ENCODE measurements at regions not wholly inside any gene's neighbourhood (a gene's known extent, or its start where the extent isn't known, plus 50 kb on each side); places are given as distances from the start of the nearest gene placed in this dataset.

DNA sequence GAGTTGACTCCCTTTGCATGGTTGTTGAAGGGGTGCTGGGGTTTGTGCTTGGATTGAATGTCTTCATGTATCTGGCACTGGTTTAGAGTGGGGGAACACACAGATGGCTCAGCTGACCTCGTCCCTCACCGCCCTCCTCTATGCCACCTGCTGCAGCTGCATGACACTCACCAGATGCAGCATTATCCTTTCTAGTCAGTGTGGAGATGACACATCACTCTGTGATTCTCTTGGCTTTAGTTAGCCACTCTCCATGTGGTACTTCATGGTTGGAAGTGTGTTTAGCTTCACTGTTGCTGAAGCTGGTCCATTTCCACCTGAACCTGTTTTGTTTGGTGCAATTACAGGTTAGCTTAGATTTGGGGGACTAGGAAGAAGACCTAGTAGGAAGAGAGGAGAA, 56.3 kb upstream of the BMPER start:
- Mint-ChIP-seq H3K36me3 (no peaks in the 10 kb centered on the region), H3K27me3 (ENCODE audit: low read depth in 3 of 3) (no peaks in the 10 kb centered on the region), H3K4me3 (no peak overlapping the region), H3K27ac (peak overlapping the region in 1 of 7 donors; percentile 1), H3K9me3 (peaks cover 2 to 6% (median 4%) of the 10 kb centered on the region in 7 donors), H3K4me1 (no peaks in the 10 kb centered on the region)
- Histone ChIP-seq H3K27me3 (ENCODE audit: control insufficient read depth in 2 of 2, insufficient read depth in 2 of 2, low read length in 2 of 2) (no peaks in the 10 kb centered on the region), H3K4me3 (replicated peaks in 1 of 3; ENCODE audit: low read depth in 2 of 3, low read length in 3 of 3) (no peak overlapping the region), H3K36me3 (replicated peaks in 1 of 2; ENCODE audit: control insufficient read depth in 1 of 2, insufficient read depth in 2 of 2, low read length in 2 of 2) (no peaks in the 10 kb centered on the region), H3K4me1 (ENCODE audit: control insufficient read depth in 1 of 2, insufficient read depth in 2 of 2, low read length in 2 of 2) (no peaks in the 10 kb centered on the region), H3K27ac (ENCODE audit: low read depth in 1 of 2, low read length in 2 of 2) (no peak overlapping the region), H2AFZ (ENCODE audit: insufficient read depth, low read depth, low read length, poor library complexity, severe bottlenecking) (no peak overlapping the region), H3K9me3 (replicated peaks in 1 of 2; ENCODE audit: control insufficient read depth in 1 of 2, insufficient read depth in 1 of 2, low read length in 2 of 2) (no peaks in the 10 kb centered on the region), H4K20me1 (ENCODE audit: insufficient read depth, low read length) (no peaks in the 10 kb centered on the region), H3K9ac (ENCODE audit: insufficient read depth, low read length, poor library complexity, severe bottlenecking) (no peak overlapping the region), H3K79me2 (ENCODE audit: insufficient read depth, low read length) (no peaks in the 10 kb centered on the region), H3K4me2 (replicated peaks; ENCODE audit: extremely low read depth, low read length, poor library complexity, severe bottlenecking) (no peak overlapping the region)
- no peak for DNase-seq
- intact Hi-C loops (cut with micrococcal nuclease): no loop called here
- no CpG with 5 or more reads among the region's 2 CpGs for WGBS (ENCODE audit: insufficient coverage)
- TF ChIP-seq, protein P1, sequence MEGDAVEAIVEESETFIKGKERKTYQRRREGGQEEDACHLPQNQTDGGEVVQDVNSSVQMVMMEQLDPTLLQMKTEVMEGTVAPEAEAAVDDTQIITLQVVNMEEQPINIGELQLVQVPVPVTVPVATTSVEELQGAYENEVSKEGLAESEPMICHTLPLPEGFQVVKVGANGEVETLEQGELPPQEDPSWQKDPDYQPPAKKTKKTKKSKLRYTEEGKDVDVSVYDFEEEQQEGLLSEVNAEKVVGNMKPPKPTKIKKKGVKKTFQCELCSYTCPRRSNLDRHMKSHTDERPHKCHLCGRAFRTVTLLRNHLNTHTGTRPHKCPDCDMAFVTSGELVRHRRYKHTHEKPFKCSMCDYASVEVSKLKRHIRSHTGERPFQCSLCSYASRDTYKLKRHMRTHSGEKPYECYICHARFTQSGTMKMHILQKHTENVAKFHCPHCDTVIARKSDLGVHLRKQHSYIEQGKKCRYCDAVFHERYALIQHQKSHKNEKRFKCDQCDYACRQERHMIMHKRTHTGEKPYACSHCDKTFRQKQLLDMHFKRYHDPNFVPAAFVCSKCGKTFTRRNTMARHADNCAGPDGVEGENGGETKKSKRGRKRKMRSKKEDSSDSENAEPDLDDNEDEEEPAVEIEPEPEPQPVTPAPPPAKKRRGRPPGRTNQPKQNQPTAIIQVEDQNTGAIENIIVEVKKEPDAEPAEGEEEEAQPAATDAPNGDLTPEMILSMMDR (IDR thresholded peaks at IDR 0.05): no peak

DNA sequence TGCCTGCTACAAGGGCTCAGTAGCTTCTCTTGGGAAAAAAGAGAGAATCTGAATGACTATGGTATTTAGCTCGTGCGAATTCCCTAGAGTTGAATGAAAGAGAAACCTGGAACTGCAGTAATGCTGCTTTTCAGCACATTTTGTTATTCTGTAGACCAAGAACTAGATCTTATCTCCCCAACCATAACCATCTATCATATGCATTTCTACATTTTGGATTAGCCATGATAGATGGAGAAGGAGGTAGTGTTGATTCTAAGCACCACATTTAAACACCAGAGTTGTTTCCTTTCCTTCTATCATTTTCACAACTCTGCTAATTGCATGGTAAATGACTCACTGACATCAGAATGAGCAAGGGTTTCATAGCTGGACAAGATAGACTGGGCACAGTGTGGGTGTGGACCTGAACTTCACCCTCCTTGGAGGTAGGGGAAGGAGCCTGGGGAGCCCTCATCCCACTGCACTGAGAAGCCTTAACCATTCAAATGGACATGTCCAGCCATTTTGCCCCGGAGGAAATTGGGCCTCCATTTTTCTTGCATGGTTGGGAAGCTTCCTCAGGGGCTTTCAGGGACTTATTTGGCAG, 55.3 kb upstream of the BMPER start:
- Histone ChIP-seq H3K9ac (ENCODE audit: insufficient read depth, low read length, poor library complexity, severe bottlenecking) (no peak overlapping the region), H3K4me3 (replicated peaks in 1 of 3; ENCODE audit: low read depth in 2 of 3, low read length in 3 of 3) (no peak overlapping the region), H3K79me2 (ENCODE audit: insufficient read depth, low read length) (no peaks in the 10 kb centered on the region), H3K36me3 (replicated peaks in 1 of 2; ENCODE audit: control insufficient read depth in 1 of 2, insufficient read depth in 2 of 2, low read length in 2 of 2) (no peaks in the 10 kb centered on the region), H3K4me2 (replicated peaks; ENCODE audit: extremely low read depth, low read length, poor library complexity, severe bottlenecking) (no peak overlapping the region), H3K4me1 (ENCODE audit: control insufficient read depth in 1 of 2, insufficient read depth in 2 of 2, low read length in 2 of 2) (no peaks in the 10 kb centered on the region), H4K20me1 (ENCODE audit: insufficient read depth, low read length) (no peaks in the 10 kb centered on the region), H3K9me3 (replicated peaks in 1 of 2; ENCODE audit: control insufficient read depth in 1 of 2, insufficient read depth in 1 of 2, low read length in 2 of 2) (no peaks in the 10 kb centered on the region), H2AFZ (ENCODE audit: insufficient read depth, low read depth, low read length, poor library complexity, severe bottlenecking) (no peak overlapping the region), H3K27me3 (ENCODE audit: control insufficient read depth in 2 of 2, insufficient read depth in 2 of 2, low read length in 2 of 2) (no peaks in the 10 kb centered on the region), H3K27ac (ENCODE audit: low read depth in 1 of 2, low read length in 2 of 2) (no peak overlapping the region)
- Mint-ChIP-seq H3K27me3 (ENCODE audit: low read depth in 3 of 3) (no peaks in the 10 kb centered on the region), H3K36me3 (no peaks in the 10 kb centered on the region), H3K4me1 (peaks cover 4% of the 10 kb centered on the region), H3K27ac (no peak overlapping the region), H3K4me3 (no peak overlapping the region), H3K9me3 (peaks cover 0 to 6% (median 2%) of the 10 kb centered on the region in 7 donors)
- no peak for DNase-seq
- intact Hi-C loops (cut with micrococcal nuclease): no loop called here
- TF ChIP-seq, protein P1 (IDR thresholded peaks at IDR 0.05): no peak
- no CpG with 5 or more reads among the region's 3 CpGs for WGBS (ENCODE audit: insufficient coverage)
